ENCODE measurements at regions not wholly inside any gene's neighbourhood (a gene's known extent, or its start where the extent isn't known, plus 50 kb on each side); places are given as distances from the start of the nearest gene placed in this dataset.

DNA sequence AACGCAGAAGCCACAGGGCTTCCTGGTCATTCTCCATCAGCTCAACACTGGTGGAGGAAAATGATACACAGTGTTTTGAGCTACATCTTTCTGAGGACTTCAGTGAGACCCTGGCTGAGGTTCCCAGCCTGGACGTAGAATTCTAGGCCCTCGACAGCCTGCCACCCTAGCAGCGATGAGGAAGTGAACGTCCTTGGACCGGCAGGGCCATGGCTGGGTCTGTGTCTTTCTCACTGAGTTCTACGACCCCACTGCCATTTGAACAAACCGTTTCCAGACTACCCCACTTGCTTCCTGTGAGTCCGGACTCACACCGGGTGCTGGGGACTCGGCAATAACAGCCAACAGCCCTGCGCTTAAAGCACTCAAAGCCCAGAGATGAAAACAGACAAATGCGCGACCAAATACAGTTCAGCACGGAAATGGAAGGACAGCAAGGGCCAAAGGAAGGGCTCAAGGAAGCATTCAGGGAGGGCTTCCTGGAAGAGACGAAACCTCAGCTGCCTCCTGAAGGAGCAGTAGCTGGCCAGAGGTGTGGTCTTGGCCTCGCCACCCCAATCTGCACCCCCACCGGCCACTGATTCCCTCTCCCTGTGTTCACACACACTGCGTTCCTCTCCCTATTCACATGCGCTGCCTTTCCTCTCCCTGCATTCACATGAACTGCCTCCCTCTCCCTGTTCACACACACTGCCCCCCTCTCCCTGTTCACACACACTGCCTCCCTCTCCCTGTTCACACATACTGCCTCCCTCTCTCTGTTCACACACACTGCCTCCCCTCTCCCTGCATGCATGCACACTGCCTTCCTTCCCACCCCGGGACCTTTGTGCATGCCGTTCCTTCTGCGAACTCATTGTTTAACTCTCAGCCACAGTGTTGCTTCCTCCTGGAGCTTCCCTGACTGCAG lies 136.3 kb upstream of the PRR20G start:
- ChIA-PET CTCF (no interaction called here), POLR2A (no interaction called here)
- Mint-ChIP-seq H3K27me3 (ENCODE audit: insufficient read depth, unreplicated experiment) (peaks cover 29% of the 10 kb centered on the region), H3K9me3 (ENCODE audit: unreplicated experiment) (no peaks in the 10 kb centered on the region), H3K27ac (ENCODE audit: unreplicated experiment) (no peak overlapping the region), H3K4me1 (ENCODE audit: low read depth, unreplicated experiment) (no peaks in the 10 kb centered on the region), H3K4me3 (ENCODE audit: unreplicated experiment) (no peak overlapping the region), H3K36me3 (ENCODE audit: insufficient read depth, unreplicated experiment) (no peaks in the 10 kb centered on the region)
- no TSS peak for BruUV-seq (replicated peaks)
- no peaks in the 10 kb centered on the region for H3K4me1 ChIP-seq
- no peaks in the 10 kb centered on the region for H3K9me3 ChIP-seq
- DNase-seq = no peak
- intact Hi-C loops (cut with micrococcal nuclease; ENCODE audit: unreplicated experiment) = no loop called here
- no peak overlapping the region for H3K4me3 ChIP-seq (ENCODE audit: low read depth, low read length)
- TF ChIP-seq, protein P1, sequence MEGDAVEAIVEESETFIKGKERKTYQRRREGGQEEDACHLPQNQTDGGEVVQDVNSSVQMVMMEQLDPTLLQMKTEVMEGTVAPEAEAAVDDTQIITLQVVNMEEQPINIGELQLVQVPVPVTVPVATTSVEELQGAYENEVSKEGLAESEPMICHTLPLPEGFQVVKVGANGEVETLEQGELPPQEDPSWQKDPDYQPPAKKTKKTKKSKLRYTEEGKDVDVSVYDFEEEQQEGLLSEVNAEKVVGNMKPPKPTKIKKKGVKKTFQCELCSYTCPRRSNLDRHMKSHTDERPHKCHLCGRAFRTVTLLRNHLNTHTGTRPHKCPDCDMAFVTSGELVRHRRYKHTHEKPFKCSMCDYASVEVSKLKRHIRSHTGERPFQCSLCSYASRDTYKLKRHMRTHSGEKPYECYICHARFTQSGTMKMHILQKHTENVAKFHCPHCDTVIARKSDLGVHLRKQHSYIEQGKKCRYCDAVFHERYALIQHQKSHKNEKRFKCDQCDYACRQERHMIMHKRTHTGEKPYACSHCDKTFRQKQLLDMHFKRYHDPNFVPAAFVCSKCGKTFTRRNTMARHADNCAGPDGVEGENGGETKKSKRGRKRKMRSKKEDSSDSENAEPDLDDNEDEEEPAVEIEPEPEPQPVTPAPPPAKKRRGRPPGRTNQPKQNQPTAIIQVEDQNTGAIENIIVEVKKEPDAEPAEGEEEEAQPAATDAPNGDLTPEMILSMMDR (IDR thresholded peaks at IDR 0.05; ENCODE audit: insufficient read depth in 1 of 2, low read depth in 1 of 2, low read length in 1 of 2, severe bottlenecking in 1 of 2, unreplicated experiment in 1 of 2) = no peak
- H3K36me3 ChIP-seq (ENCODE audit: control insufficient read depth, insufficient read depth, low read length) = no peaks in the 10 kb centered on the region
- H3K27me3 ChIP-seq (replicated peaks; ENCODE audit: control insufficient read depth, insufficient read depth, low read length) = no peaks in the 10 kb centered on the region; the same call in 1 of the 2 replicates

DNA sequence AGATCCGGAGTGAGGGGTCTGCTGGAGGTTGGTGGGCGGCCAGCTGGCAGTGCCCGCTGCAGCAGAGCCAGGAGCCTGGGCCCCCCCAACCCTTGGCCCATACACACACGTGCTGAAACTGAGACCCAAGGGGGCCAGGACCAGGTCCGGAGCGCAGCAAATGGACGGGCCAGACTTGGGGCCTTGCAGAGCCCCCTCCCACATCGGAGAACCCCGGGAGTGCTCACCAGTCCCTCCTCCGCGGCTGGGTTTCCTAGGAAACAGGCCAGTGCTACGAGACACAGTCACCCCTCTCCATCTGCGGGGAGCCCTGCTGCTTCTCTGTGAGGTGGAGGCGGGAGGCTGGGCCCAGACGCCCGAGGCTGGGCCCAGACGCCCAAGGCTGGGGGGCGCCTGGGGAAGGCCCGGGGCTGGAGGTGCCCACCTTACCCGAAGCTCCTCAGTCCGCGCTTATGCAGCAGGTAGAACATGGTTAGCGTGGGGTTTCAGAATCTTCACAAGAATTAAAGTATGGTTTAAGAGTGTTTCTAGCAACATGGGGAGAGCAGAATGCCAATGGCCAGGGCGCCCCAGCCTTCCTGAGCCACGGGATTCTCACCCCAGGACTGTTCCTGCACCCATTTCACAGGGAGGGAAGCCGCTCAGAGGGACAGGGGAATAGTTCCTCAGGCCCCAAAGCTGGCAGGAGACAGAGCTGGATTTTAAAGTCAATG lies 135.0 kb upstream of the PRR20G start:
- Histone ChIP-seq H3K4me1 (no peaks in the 10 kb centered on the region), H3K9me3 (no peaks in the 10 kb centered on the region), H3K36me3 (ENCODE audit: control insufficient read depth, insufficient read depth, low read length) (no peaks in the 10 kb centered on the region), H3K4me3 (ENCODE audit: low read depth, low read length) (no peak overlapping the region), H3K27me3 (replicated peaks; ENCODE audit: control insufficient read depth, insufficient read depth, low read length) (no peaks in the 10 kb centered on the region)
- no TSS peak for BruUV-seq (replicated peaks)
- Mint-ChIP-seq H3K9me3 (ENCODE audit: unreplicated experiment) (no peaks in the 10 kb centered on the region), H3K27ac (ENCODE audit: unreplicated experiment) (no peak overlapping the region), H3K36me3 (ENCODE audit: insufficient read depth, unreplicated experiment) (no peaks in the 10 kb centered on the region), H3K4me1 (ENCODE audit: low read depth, unreplicated experiment) (no peaks in the 10 kb centered on the region), H3K27me3 (ENCODE audit: insufficient read depth, unreplicated experiment) (peaks cover 29% of the 10 kb centered on the region), H3K4me3 (ENCODE audit: unreplicated experiment) (no peak overlapping the region)
- no peak for DNase-seq
- intact Hi-C loops (cut with micrococcal nuclease; ENCODE audit: unreplicated experiment) = no loop called here
- POLR2A ChIA-PET = no interaction called here
- TF ChIP-seq, protein P1 (IDR thresholded peaks at IDR 0.05; ENCODE audit: insufficient read depth in 1 of 2, low read depth in 1 of 2, low read length in 1 of 2, severe bottlenecking in 1 of 2, unreplicated experiment in 1 of 2) = no peak
- CTCF ChIA-PET = no interaction called here

- no peaks in the 10 kb centered on the region for H3K27me3 ChIP-seq (replicated peaks; ENCODE audit: control insufficient read depth, insufficient read depth, low read length)
These were observed 134.3 kb upstream of the PRR20G start for GRCh38 chr3:127421943-127422662.

More at GRCh38 chr3:127421943-127422662, 134.3 kb upstream of the PRR20G start:
- no TSS peak for BruUV-seq (replicated peaks)
- no peaks in the 10 kb centered on the region for H3K9me3 ChIP-seq
- intact Hi-C loops (cut with micrococcal nuclease; ENCODE audit: unreplicated experiment) = no loop called here
- H3K4me1 ChIP-seq = no peaks in the 10 kb centered on the region
- Mint-ChIP-seq H3K36me3 (ENCODE audit: insufficient read depth, unreplicated experiment) (no peaks in the 10 kb centered on the region), H3K27me3 (ENCODE audit: insufficient read depth, unreplicated experiment) (peaks cover 31% of the 10 kb centered on the region), H3K4me1 (ENCODE audit: low read depth, unreplicated experiment) (no peaks in the 10 kb centered on the region), H3K27ac (ENCODE audit: unreplicated experiment) (no peak overlapping the region), H3K9me3 (ENCODE audit: unreplicated experiment) (no peaks in the 10 kb centered on the region), H3K4me3 (ENCODE audit: unreplicated experiment) (no peak overlapping the region)
- no peaks in the 10 kb centered on the region for H3K36me3 ChIP-seq (ENCODE audit: control insufficient read depth, insufficient read depth, low read length)
- POLR2A ChIA-PET = no interaction called here
- TF ChIP-seq, protein P1 (IDR thresholded peaks at IDR 0.05; ENCODE audit: insufficient read depth in 1 of 2, low read depth in 1 of 2, low read length in 1 of 2, severe bottlenecking in 1 of 2, unreplicated experiment in 1 of 2) = no peak
- no peak for DNase-seq
- no peak overlapping the region for H3K4me3 ChIP-seq (ENCODE audit: low read depth, low read length)
- CTCF ChIA-PET = interaction anchor here (0.5 kb wide), 1 partner anchor 229 kb away, joined by 3 read pairs; no protein-coding TSS in a partner anchor

Data from Caco-2 (cell line).